AG09319 (cell line): ENCODE measurements at regions not wholly inside any gene's neighbourhood (a gene's known extent, or its start where the extent isn't known, plus 50 kb on each side); places are given as distances from the start of the nearest gene placed in this dataset.

Experiments
- DNase-seq: peaks from one replicate; pipeline ENCODE4 v3.0.0-alpha.2; 2010; ENCODE audit warnings: low read depth; ENCODE audit errors: extremely low read depth
- CTCF ChIP-seq: IDR thresholded peaks from 2 replicates; pipeline ENCODE4 v1.5.1; 2011; ENCODE audit warnings: low read depth, mild to moderate bottlenecking, inconsistent platforms, low read length, moderate library complexity

GRCh38 chr4:38461342-38461741, 202.7 kb upstream of the KLF3 start:
- TF ChIP-seq CTCF: no peak
- no peak for DNase-seq

GRCh38 chr4:38462367-38463055, 201.5 kb upstream of the KLF3 start:
- TF ChIP-seq CTCF: no peak
- DNase-seq: no peak

- no peak for DNase-seq
- TF ChIP-seq CTCF: no peak
These were observed 200.6 kb upstream of the KLF3 start for GRCh38 chr4:38463268-38463958.

GRCh38 chr4:38464328-38464727, 199.7 kb upstream of the KLF3 start:
- no peak for DNase-seq
- TF ChIP-seq CTCF: no peak

GRCh38 chr4:38466401-38466800, 197.6 kb upstream of the KLF3 start:
- TF ChIP-seq CTCF: no peak
- DNase-seq: no peak

GRCh38 chr4:38467296-38467695, 196.7 kb upstream of the KLF3 start:
- TF ChIP-seq CTCF: no peak
- DNase-seq: no peak

GRCh38 chr4:38468339-38468866, 195.6 kb upstream of the KLF3 start:
- DNase-seq: no peak
- TF ChIP-seq CTCF: no peak
